ENCODE measurements at regions not wholly inside any gene's neighbourhood (a gene's known extent, or its start where the extent isn't known, plus 50 kb on each side); places are given as distances from the start of the nearest gene placed in this dataset.

DNA sequence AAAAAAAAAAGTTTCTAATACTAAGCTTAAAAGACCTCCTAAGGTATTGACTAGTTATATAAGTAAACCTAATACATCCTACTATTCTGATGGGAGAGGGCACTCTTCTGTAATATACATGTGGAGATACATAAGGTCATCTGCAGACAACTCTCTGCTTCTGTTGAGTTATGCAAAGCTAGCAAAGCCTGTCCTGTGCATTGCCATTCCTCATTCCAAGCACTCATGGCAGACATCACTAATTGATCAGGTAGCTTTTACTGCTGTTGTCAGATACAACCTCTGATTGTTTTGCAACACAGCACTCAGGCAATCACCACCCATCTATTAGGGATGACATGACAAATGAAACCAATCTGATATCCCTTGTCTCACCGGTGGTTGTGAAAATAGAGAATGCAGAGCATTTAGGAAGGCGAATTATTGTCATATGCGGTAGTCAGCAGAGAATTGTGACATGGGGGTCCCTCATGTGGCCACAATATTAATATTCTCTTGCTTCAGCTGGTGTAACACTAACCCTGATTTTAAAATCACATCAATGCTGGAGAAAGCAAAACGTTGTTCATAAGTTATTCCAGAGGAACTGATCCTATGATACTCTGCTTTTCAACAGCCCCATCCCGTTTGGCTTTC lies 416.5 kb upstream of the GYPC start:
- Histone ChIP-seq H2AFZ (no peak overlapping the region), H3K4me3 (no peak overlapping the region), H3F3A (replicated peaks; ENCODE audit: low read depth) (no peaks in the 10 kb centered on the region), H3K27ac (ENCODE audit: low read depth) (no peak overlapping the region), H3K36me3 (ENCODE audit: insufficient read depth) (no peaks in the 10 kb centered on the region), H3K4me2 (no peak overlapping the region), H3K9me2 (ENCODE audit: insufficient read depth) (no peaks in the 10 kb centered on the region), H3K79me2 (replicated peaks; ENCODE audit: insufficient read depth) (no peaks in the 10 kb centered on the region), H3K4me1 (ENCODE audit: insufficient read depth) (no peaks in the 10 kb centered on the region), H4K20me1 (replicated peaks; ENCODE audit: insufficient read depth) (no peaks in the 10 kb centered on the region), H3K27me3 (ENCODE audit: insufficient read depth) (no peaks in the 10 kb centered on the region)
- ATAC-seq (no peak), DNase-seq (ENCODE audit: low spot score) (no peak)
- no peaks in the 10 kb centered on the region for H3K36me3 Mint-ChIP-seq (ENCODE audit: low read depth)
- no peaks in the 10 kb centered on the region for H3K4me1 Mint-ChIP-seq
- no peak overlapping the region for H3K4me3 Mint-ChIP-seq
- no peaks in the 10 kb centered on the region for H3K27me3 Mint-ChIP-seq (ENCODE audit: insufficient read depth, low read depth, poor library complexity)
- TF ChIP-seq, protein P1, sequence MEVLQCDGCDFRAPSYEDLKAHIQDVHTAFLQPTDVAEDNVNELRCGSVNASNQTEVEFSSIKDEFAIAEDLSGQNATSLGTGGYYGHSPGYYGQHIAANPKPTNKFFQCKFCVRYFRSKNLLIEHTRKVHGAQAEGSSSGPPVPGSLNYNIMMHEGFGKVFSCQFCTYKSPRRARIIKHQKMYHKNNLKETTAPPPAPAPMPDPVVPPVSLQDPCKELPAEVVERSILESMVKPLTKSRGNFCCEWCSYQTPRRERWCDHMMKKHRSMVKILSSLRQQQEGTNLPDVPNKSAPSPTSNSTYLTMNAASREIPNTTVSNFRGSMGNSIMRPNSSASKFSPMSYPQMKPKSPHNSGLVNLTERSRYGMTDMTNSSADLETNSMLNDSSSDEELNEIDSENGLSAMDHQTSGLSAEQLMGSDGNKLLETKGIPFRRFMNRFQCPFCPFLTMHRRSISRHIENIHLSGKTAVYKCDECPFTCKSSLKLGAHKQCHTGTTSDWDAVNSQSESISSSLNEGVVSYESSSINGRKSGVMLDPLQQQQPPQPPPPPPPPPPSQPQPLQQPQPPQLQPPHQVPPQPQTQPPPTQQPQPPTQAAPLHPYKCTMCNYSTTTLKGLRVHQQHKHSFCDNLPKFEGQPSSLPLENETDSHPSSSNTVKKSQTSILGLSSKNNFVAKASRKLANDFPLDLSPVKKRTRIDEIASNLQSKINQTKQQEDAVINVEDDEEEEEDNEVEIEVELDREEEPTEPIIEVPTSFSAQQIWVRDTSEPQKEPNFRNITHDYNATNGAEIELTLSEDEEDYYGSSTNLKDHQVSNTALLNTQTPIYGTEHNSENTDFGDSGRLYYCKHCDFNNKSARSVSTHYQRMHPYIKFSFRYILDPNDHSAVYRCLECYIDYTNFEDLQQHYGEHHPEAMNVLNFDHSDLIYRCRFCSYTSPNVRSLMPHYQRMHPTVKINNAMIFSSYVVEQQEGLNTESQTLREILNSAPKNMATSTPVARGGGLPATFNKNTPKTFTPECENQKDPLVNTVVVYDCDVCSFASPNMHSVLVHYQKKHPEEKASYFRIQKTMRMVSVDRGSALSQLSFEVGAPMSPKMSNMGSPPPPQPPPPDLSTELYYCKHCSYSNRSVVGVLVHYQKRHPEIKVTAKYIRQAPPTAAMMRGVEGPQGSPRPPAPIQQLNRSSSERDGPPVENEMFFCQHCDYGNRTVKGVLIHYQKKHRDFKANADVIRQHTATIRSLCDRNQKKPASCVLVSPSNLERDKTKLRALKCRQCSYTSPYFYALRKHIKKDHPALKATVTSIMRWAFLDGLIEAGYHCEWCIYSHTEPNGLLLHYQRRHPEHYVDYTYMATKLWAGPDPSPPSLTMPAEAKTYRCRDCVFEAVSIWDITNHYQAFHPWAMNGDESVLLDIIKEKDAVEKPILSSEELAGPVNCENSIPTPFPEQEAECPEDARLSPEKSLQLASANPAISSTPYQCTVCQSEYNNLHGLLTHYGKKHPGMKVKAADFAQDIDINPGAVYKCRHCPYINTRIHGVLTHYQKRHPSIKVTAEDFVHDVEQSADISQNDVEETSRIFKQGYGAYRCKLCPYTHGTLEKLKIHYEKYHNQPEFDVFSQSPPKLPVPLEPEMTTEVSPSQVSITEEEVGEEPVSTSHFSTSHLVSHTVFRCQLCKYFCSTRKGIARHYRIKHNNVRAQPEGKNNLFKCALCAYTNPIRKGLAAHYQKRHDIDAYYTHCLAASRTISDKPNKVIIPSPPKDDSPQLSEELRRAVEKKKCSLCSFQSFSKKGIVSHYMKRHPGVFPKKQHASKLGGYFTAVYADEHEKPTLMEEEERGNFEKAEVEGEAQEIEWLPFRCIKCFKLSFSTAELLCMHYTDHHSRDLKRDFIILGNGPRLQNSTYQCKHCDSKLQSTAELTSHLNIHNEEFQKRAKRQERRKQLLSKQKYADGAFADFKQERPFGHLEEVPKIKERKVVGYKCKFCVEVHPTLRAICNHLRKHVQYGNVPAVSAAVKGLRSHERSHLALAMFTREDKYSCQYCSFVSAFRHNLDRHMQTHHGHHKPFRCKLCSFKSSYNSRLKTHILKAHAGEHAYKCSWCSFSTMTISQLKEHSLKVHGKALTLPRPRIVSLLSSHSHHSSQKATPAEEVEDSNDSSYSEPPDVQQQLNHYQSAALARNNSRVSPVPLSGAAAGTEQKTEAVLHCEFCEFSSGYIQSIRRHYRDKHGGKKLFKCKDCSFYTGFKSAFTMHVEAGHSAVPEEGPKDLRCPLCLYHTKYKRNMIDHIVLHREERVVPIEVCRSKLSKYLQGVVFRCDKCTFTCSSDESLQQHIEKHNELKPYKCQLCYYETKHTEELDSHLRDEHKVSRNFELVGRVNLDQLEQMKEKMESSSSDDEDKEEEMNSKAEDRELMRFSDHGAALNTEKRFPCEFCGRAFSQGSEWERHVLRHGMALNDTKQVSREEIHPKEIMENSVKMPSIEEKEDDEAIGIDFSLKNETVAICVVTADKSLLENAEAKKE (CRISPR knock-in tag; IDR thresholded peaks at IDR 0.05): no peak
- TF ChIP-seq, protein P2, sequence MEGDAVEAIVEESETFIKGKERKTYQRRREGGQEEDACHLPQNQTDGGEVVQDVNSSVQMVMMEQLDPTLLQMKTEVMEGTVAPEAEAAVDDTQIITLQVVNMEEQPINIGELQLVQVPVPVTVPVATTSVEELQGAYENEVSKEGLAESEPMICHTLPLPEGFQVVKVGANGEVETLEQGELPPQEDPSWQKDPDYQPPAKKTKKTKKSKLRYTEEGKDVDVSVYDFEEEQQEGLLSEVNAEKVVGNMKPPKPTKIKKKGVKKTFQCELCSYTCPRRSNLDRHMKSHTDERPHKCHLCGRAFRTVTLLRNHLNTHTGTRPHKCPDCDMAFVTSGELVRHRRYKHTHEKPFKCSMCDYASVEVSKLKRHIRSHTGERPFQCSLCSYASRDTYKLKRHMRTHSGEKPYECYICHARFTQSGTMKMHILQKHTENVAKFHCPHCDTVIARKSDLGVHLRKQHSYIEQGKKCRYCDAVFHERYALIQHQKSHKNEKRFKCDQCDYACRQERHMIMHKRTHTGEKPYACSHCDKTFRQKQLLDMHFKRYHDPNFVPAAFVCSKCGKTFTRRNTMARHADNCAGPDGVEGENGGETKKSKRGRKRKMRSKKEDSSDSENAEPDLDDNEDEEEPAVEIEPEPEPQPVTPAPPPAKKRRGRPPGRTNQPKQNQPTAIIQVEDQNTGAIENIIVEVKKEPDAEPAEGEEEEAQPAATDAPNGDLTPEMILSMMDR (conservative IDR thresholded peaks at IDR 0.05; ENCODE audit: low read depth in 2 of 2): no peak
- TF ChIP-seq JUNB (IDR thresholded peaks at IDR 0.05; ENCODE audit: unreplicated experiment) (no peak), POLR2AphosphoS5 (IDR thresholded peaks at IDR 0.05; ENCODE audit: low read depth) (no peak)
- TF ChIP-seq, protein P3, sequence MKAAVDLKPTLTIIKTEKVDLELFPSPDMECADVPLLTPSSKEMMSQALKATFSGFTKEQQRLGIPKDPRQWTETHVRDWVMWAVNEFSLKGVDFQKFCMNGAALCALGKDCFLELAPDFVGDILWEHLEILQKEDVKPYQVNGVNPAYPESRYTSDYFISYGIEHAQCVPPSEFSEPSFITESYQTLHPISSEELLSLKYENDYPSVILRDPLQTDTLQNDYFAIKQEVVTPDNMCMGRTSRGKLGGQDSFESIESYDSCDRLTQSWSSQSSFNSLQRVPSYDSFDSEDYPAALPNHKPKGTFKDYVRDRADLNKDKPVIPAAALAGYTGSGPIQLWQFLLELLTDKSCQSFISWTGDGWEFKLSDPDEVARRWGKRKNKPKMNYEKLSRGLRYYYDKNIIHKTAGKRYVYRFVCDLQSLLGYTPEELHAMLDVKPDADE (IDR thresholded peaks at IDR 0.05): no peak
- no peak overlapping the region for H3K27ac Mint-ChIP-seq
- no peaks in the 10 kb centered on the region for H3K9me3 Mint-ChIP-seq
